GM23248 (cell line): ENCODE measurements at regions not wholly inside any gene's neighbourhood (a gene's known extent, or its start where the extent isn't known, plus 50 kb on each side); places are given as distances from the start of the nearest gene placed in this dataset.
A peak's percentile ranks its signal among the peaks of the same experiment; 100 is the strongest.

Experiments
- DNase-seq: peaks from one replicate; pipeline ENCODE4 v3.0.0-alpha.2; 2015
- H2AFZ ChIP-seq: fragments of 200-600 bp; sonication (generic); 2 replicates; pipeline ENCODE4 v1.6.1; 2016; ENCODE audit warnings: antibody characterized with exemption
- H3F3A ChIP-seq: fragments of 200-600 bp; sonication (generic); 2 replicates; pipeline ENCODE4 v1.6.1; 2016; ENCODE audit warnings: mild to moderate bottlenecking, antibody characterized with exemption, mixed run types; ENCODE audit not compliant: insufficient read depth
- H3K27ac ChIP-seq: fragments of 200-600 bp; sonication (generic); 2 replicates; pipeline ENCODE4 v1.5.1; 2016; ENCODE audit warnings: mild to moderate bottlenecking
- H3K27me3 ChIP-seq: fragments of 200-600 bp; sonication (generic); replicated peaks from 2 replicates; pipeline ENCODE4 v1.6.1; 2016; ENCODE audit warnings: mild to moderate bottlenecking; ENCODE audit not compliant: insufficient read depth
- H3K36me3 ChIP-seq: fragments of 200-600 bp; sonication (generic); 2 replicates; pipeline ENCODE4 v1.6.1; 2016; ENCODE audit warnings: low read depth, mild to moderate bottlenecking
- H3K4me1 ChIP-seq: fragments of 200-600 bp; sonication (generic); 2 replicates; pipeline ENCODE4 v1.6.1; 2016; ENCODE audit warnings: mild to moderate bottlenecking; ENCODE audit not compliant: insufficient read depth
- H3K4me2 ChIP-seq: fragments of 200-600 bp; sonication (generic); one replicate; pipeline ENCODE4 v1.6.1; 2016; ENCODE audit warnings: mild to moderate bottlenecking; ENCODE audit not compliant: unreplicated experiment
- H3K4me3 ChIP-seq: fragments of 200-600 bp; sonication (generic); 2 replicates; pipeline ENCODE4 v1.5.1; 2016; ENCODE audit warnings: mild to moderate bottlenecking
- H3K79me2 ChIP-seq: fragments of 200-600 bp; sonication (generic); 2 replicates; pipeline ENCODE4 v1.6.1; 2016; ENCODE audit warnings: mild to moderate bottlenecking; ENCODE audit not compliant: insufficient read depth
- H3K9ac ChIP-seq: fragments of 200-600 bp; sonication (generic); 2 replicates; pipeline ENCODE4 v1.6.1; 2016; ENCODE audit warnings: mild to moderate bottlenecking
- H3K9me2 ChIP-seq: fragments of 200-600 bp; sonication (generic); 2 replicates; pipeline ENCODE4 v1.6.1; 2016; ENCODE audit warnings: mixed run types, mild to moderate bottlenecking, moderate library complexity; ENCODE audit not compliant: insufficient read depth
- H3K9me3 ChIP-seq: fragments of 200-600 bp; sonication (generic); one replicate; pipeline ENCODE4 v1.6.1; 2017; ENCODE audit warnings: low read depth
- H4K20me1 ChIP-seq: fragments of 200-600 bp; sonication (generic); 2 replicates; pipeline ENCODE4 v1.6.0; 2016; ENCODE audit not compliant: insufficient read depth
- EZH2 ChIP-seq: fragments of 200-600 bp; sonication (generic); IDR thresholded peaks from 2 replicates; pipeline ENCODE4 v1.6.1; 2018; ENCODE audit warnings: antibody characterized with exemption, mild to moderate bottlenecking; ENCODE audit not compliant: insufficient read depth, poor library complexity, severe bottlenecking
- EZH2phosphoT487 ChIP-seq: fragments of 200-600 bp; sonication (generic); IDR thresholded peaks from 2 replicates; pipeline ENCODE4 v1.6.1; 2018; ENCODE audit warnings: antibody characterized with exemption, moderate library complexity, mild to moderate bottlenecking, low read depth; ENCODE audit not compliant: insufficient read depth
- WGBS, 2 experiments: methylation state at CpG; one replicate each; pipeline ENCODE4 v1.1.6; 2015 to 2017; ENCODE audit warnings: low lambda C conversion rate in 2 of 2, low coverage in 1 of 2; ENCODE audit errors: missing lambda C conversion rate in 2 of 2; 5-methylcytosine and 5-hydroxymethylcytosine counted together
- in situ Hi-C: fragments of 300-500 bp; cut with MboI; formaldehyde crosslinking; loops from 2 replicates; pipeline ENCODE4 v1.15.0; 2020

DNA sequence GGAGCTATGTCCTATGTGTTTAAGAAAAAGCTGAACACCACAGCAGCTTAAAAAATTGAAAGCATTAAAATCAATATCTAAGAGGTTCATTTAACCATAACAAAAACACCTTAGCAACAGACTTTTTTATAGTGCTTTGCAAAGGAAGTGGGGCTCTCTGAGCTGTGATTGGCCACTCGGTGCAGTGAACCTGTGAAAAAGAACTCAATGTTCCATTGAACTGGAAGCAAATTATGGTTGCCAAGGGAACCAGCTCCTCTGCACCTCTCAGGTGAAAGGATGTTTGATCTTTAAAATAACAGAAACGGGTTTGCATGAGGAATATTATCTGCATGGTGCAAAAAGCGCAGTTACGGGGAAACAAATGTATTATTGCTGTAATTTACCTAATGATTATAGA lies 149.4 kb downstream of the SNAPC1 start:
- Histone ChIP-seq H4K20me1 (no peaks in the 10 kb centered on the region), H3F3A (no peaks in the 10 kb centered on the region), H3K9me2 (no peaks in the 10 kb centered on the region), H3K9ac (no peak overlapping the region), H3K79me2 (no peaks in the 10 kb centered on the region), H3K27me3 (peaks cover 25% of the 10 kb centered on the region), H3K4me1 (no peaks in the 10 kb centered on the region), H3K4me2 (no peak overlapping the region), H3K4me3 (no peak overlapping the region), H3K27ac (no peak overlapping the region), H3K36me3 (no peaks in the 10 kb centered on the region), H3K9me3 (no peaks in the 10 kb centered on the region), H2AFZ (no peak overlapping the region)
- TF ChIP-seq EZH2 (no peak), EZH2phosphoT487 (no peak)
- in situ Hi-C loops, result no loop called here
- DNase-seq, result no peak
- WGBS, 2 experiments, result 11 to 16% methylated on average over 4 of the region's 4 CpGs

- Histone ChIP-seq H3K4me1 (no peaks in the 10 kb centered on the region), H3K4me2 (no peak overlapping the region), H3K9me2 (no peaks in the 10 kb centered on the region), H4K20me1 (no peaks in the 10 kb centered on the region), H3K36me3 (no peaks in the 10 kb centered on the region), H3K79me2 (no peaks in the 10 kb centered on the region), H2AFZ (no peak overlapping the region), H3K27ac (no peak overlapping the region), H3K9me3 (no peaks in the 10 kb centered on the region), H3K27me3 (peaks cover 18% of the 10 kb centered on the region), H3F3A (no peaks in the 10 kb centered on the region), H3K9ac (no peak overlapping the region), H3K4me3 (no peak overlapping the region)
- DNase-seq, result no peak
- 32% methylated on average over 2 of the region's 2 CpGs for WGBS, 2 experiments
- in situ Hi-C loops, result no loop called here
- TF ChIP-seq EZH2, result no peak
- no peak for TF ChIP-seq EZH2phosphoT487
Measured at GRCh38 chr14:61918998-61919397, 156.8 kb downstream of the SNAPC1 start.

DNA sequence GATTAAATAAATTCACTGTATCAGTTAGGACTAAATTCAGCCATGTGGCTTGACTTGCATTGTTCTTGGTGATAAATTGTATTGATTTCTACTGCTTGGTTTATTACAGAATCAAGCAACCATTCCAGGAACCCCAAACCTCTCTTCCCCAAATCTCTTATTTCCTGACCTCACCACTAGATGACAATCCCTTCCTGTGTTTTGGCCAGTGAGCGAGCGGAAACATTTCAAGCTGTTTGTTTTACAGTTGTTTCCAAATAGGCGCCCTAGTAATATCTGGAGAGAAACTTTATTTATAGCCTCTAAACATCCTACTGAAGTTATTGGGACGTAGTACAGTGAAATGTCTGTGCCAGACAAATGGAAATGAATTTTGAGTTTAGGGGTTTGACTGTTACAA lies 161.1 kb downstream of the SNAPC1 start:
- peak; percentile 64 for DNase-seq
- Histone ChIP-seq H3K27ac (no peak overlapping the region), H3K9ac (no peak overlapping the region), H4K20me1 (no peaks in the 10 kb centered on the region), H3K9me2 (no peaks in the 10 kb centered on the region), H3K4me2 (no peak overlapping the region), H3K79me2 (no peaks in the 10 kb centered on the region), H3K36me3 (no peaks in the 10 kb centered on the region), H3F3A (peaks cover 22% of the 10 kb centered on the region), H3K4me1 (peaks cover 32% of the 10 kb centered on the region), H3K27me3 (peaks cover 11% of the 10 kb centered on the region; the same call in 1 of the 2 replicates), H2AFZ (no peak overlapping the region), H3K9me3 (no peaks in the 10 kb centered on the region), H3K4me3 (no peak overlapping the region)
- no peak for TF ChIP-seq EZH2phosphoT487
- no peak for TF ChIP-seq EZH2
- 6 to 14% methylated on average over 4 of the region's 4 CpGs for WGBS, 2 experiments
- in situ Hi-C loops, result no loop called here

DNA sequence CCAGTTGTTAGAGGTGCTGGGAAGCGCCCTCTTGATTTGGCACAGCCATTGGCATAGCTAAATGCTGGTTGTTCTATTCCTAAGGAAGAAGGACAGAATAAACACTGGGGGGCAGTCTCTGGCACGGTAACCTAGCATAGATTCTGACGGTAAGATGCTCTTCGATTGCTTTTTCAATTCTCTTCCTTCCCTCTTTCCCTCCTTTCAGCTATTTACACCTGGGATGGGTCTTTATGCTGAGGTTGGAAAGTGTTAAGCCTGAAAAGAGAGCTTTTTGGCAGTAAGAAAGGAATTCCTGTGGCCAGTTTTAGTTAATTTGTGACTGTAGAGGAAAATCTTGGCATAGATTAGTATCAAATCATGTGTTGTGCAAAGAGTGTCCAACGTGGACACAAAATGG lies 162.8 kb downstream of the SNAPC1 start:
- TF ChIP-seq EZH2phosphoT487 (no peak), EZH2 (no peak)
- peaks cover 32% of the 10 kb centered on the region for H3K4me1 ChIP-seq
- H4K20me1 ChIP-seq, result no peaks in the 10 kb centered on the region
- H3K36me3 ChIP-seq, result no peaks in the 10 kb centered on the region
- H3K27me3 ChIP-seq, result peaks cover 11% of the 10 kb centered on the region; the same call in 1 of the 2 replicates
- no peak overlapping the region for H3K4me3 ChIP-seq
- peaks cover 22% of the 10 kb centered on the region for H3F3A ChIP-seq
- H2AFZ ChIP-seq, result no peak overlapping the region
- no peaks in the 10 kb centered on the region for H3K79me2 ChIP-seq
- H3K9ac ChIP-seq, result no peak overlapping the region
- WGBS, 2 experiments, result 53 to 59% methylated on average over 5 of the region's 5 CpGs
- H3K9me2 ChIP-seq, result no peaks in the 10 kb centered on the region
- in situ Hi-C loops, result no loop called here
- no peak overlapping the region for H3K4me2 ChIP-seq
- H3K27ac ChIP-seq, result no peak overlapping the region
- no peaks in the 10 kb centered on the region for H3K9me3 ChIP-seq
- DNase-seq, result peak; percentile 38
